Left lung (tissue), 4 donors: ENCODE measurements at regions not wholly inside any gene's neighbourhood (a gene's known extent, or its start where the extent isn't known, plus 50 kb on each side); places are given as distances from the start of the nearest gene placed in this dataset.

Experiments used
- ATAC-seq: fragments of 200-7000 bp; cut with Tn5 transposase; one replicate; pipeline ENCODE4 v1.9.1; 2020; ENCODE audit warnings: moderate library complexity
- DNase-seq, 4 donors: peaks; one replicate each; pipeline ENCODE4 v3.0.0-alpha.2; 2013 to 2020
- H3K27ac ChIP-seq, 2 donors: fragments of 200-600 bp; sonication (generic) in 1 of 2; one replicate each; pipeline versions ENCODE4 v1.5.0 to v1.8.0; 2020 to 2021
- H3K27me3 ChIP-seq, 2 donors: fragments of 200-600 bp; sonication (generic) in 1 of 2; one replicate each; pipeline versions ENCODE4 v1.5.0 to v1.8.0; 2020 to 2021
- H3K36me3 ChIP-seq, 2 donors: fragments of 200-600 bp; sonication (generic) in 1 of 2; one replicate each; pipeline versions ENCODE4 v1.5.0 to v1.8.0; 2020 to 2021
- H3K4me1 ChIP-seq, 2 donors: fragments of 200-600 bp; one replicate each; pipeline ENCODE4 v1.8.0; 2021
- H3K4me3 ChIP-seq, 2 donors: fragments of 200-600 bp; sonication (generic) in 1 of 2; one replicate each; pipeline versions ENCODE4 v1.5.0 to v1.8.0; 2020 to 2021; ENCODE audit warnings: mild to moderate bottlenecking in 1 of 2
- H3K9me3 ChIP-seq, 2 donors: fragments of 200-600 bp; sonication (generic) in 1 of 2; one replicate each; pipeline versions ENCODE4 v1.5.0 to v1.8.0; 2020 to 2021
- CTCF ChIP-seq, 2 donors: fragments of 200-600 bp; sonication (generic) in 1 of 2; IDR thresholded peaks; one replicate each; pipeline versions ENCODE4 v1.5.0 to v1.8.0; 2021; ENCODE audit warnings: antibody characterized with exemption in 2 of 2
- intact Hi-C, 2 donors: fragments of 100-400 bp; cut with DNase I; formaldehyde crosslinking; loops; one replicate each; pipeline versions ENCODE4 v1.11.2 to v1.14.2; 2022
- donor health status: DM: no; HTN: yes; CAD: no.
- donor health status: DM: no; HTN: no; CAD: no.

GRCh38 chr5:27491047-27491446 is 452.7 kb upstream of the CDH9 start:
- H3K4me1 ChIP-seq: no peaks in the 10 kb centered on the region
- ATAC-seq (no peak), DNase-seq (no peak)
- H3K4me3 ChIP-seq: no peak overlapping the region
- H3K9me3 ChIP-seq: peaks cover 0 to 10% of the 10 kb centered on the region in 2 donors
- no peaks in the 10 kb centered on the region for H3K27me3 ChIP-seq
- no peaks in the 10 kb centered on the region for H3K36me3 ChIP-seq
- no peak overlapping the region for H3K27ac ChIP-seq
- intact Hi-C loops: no loop called here
- TF ChIP-seq CTCF (IDR thresholded peaks at IDR 0.05): no peak

DNA sequence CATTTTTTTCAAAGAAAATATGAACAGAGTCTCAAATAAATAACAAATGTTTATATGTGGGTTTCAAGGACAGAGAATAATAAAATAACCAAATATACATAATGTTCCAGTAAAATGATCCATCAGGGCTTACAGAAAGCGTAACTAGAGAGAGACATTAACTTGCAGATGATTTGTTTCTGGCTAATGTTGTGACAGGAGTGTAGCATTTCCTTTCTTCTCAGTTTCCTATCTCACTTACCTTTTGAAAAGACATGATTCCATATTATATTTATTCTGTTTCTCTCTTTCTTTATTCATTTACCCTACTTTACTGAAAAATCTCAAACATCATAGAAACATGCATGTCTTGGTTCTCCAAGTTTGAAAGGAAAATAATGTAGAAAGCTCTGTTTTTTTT is 451.3 kb upstream of the CDH9 start:
- no peaks in the 10 kb centered on the region for H3K27me3 ChIP-seq
- intact Hi-C loops: no loop called here
- H3K4me1 ChIP-seq: no peaks in the 10 kb centered on the region
- peaks cover 0 to 10% of the 10 kb centered on the region in 2 donors for H3K9me3 ChIP-seq
- H3K36me3 ChIP-seq: no peaks in the 10 kb centered on the region
- no peak for TF ChIP-seq CTCF (IDR thresholded peaks at IDR 0.05)
- no peak for DNase-seq
- ATAC-seq: no peak
- H3K27ac ChIP-seq: no peak overlapping the region
- no peak overlapping the region for H3K4me3 ChIP-seq

GRCh38 chr5:27482663-27483062 is 444.3 kb upstream of the CDH9 start:
- no peaks in the 10 kb centered on the region for H3K4me1 ChIP-seq
- no peaks in the 10 kb centered on the region for H3K27me3 ChIP-seq
- DNase-seq: no peak
- no peaks in the 10 kb centered on the region for H3K36me3 ChIP-seq
- H3K9me3 ChIP-seq: peaks cover 0 to 12% of the 10 kb centered on the region in 2 donors
- no peak for ATAC-seq
- intact Hi-C loops: no loop called here
- TF ChIP-seq CTCF (IDR thresholded peaks at IDR 0.05): no peak
- H3K27ac ChIP-seq: no peak overlapping the region
- H3K4me3 ChIP-seq: no peak overlapping the region

DNA sequence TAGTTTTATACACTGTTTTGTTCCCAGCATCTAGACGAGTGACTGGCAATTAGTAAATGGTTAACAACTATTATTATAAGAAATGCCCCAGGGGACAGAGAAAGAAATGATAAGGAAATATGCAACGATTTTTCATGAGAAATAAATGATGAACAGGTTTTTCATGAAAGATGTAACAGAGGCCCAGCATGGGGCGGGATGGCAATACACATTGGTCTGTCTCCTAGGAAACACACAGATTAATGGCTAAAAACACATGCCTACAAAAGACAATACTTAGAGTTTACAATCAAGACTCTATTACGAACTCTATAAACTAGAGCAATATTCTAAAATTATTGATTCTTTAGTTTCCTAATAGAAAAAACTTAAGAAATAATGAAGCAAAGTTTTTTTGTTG is 441.5 kb upstream of the CDH9 start:
- intact Hi-C loops: no loop called here
- Histone ChIP-seq H3K27ac (no peak overlapping the region), H3K9me3 (peaks cover 0 to 39% of the 10 kb centered on the region in 2 donors), H3K27me3 (no peaks in the 10 kb centered on the region), H3K4me3 (no peak overlapping the region), H3K36me3 (no peaks in the 10 kb centered on the region), H3K4me1 (no peaks in the 10 kb centered on the region)
- DNase-seq: no peak
- no peak for ATAC-seq
- no peak for TF ChIP-seq CTCF (IDR thresholded peaks at IDR 0.05)

GRCh38 chr5:27477550-27477949 is 439.2 kb upstream of the CDH9 start:
- intact Hi-C loops: no loop called here
- Histone ChIP-seq H3K9me3 (peaks cover 0 to 42% of the 10 kb centered on the region in 2 donors), H3K27ac (no peak overlapping the region), H3K4me3 (no peak overlapping the region), H3K27me3 (no peaks in the 10 kb centered on the region), H3K36me3 (no peaks in the 10 kb centered on the region), H3K4me1 (no peaks in the 10 kb centered on the region)
- TF ChIP-seq CTCF (IDR thresholded peaks at IDR 0.05): no peak
- DNase-seq (no peak), ATAC-seq (no peak)
